K562 (cell line): ENCODE measurements at regions not wholly inside any gene's neighbourhood (a gene's known extent, or its start where the extent isn't known, plus 50 kb on each side); places are given as distances from the start of the nearest gene placed in this dataset.

ENCODE experiments used
- ATAC-seq: fragments of 200-7000 bp; cut with Tn5 transposase; 3 replicates; pipeline ENCODE4 v1.9.1; 2020; ENCODE audit warnings: moderate library complexity
- BruUV-seq: library from RNA; stranded (reverse); fragments of 400-500 nt; replicated peaks from 2 replicates; lab custom pipeline; 2021; lab: Mats Ljungman, UMichigan
- CTCF ChIA-PET: fragments of 300-600 bp; formaldehyde crosslinking; extraction: SDS; loops from one replicate; lab custom pipeline; 2021; ENCODE audit warnings: low intra/inter-chr PET ratio; lab: Yijun Ruan, JAX
- POLR2A ChIA-PET: fragments of 300-600, 350-650 bp; sonication (Branson Sonifier 250); formaldehyde crosslinking; extraction: SDS; loops from one replicate; lab custom pipeline; 2021; ENCODE audit warnings: antibody characterized with exemption, inconsistent platforms; lab: Yijun Ruan, JAX
- DNase-seq, 4 experiments: peaks; one replicate each; pipeline versions ENCODE4 v3.0.0 to v3.0.0-alpha.2; 2011 to 2018; ENCODE audit warnings: low spot score in 3 of 4, mixed read lengths in 3 of 4; ENCODE audit errors: extremely low read depth in 1 of 4
- FAIRE-seq: peaks from 2 replicates; lab custom pipeline; 2011; peaks lifted over from hg19 to GRCh38; lab: Jason Lieb, UNC
- H2AFZ ChIP-seq: 2 replicates; pipeline ENCODE4 v1.6.0; 2011; ENCODE audit warnings: low read depth, low read length, control low read depth, inconsistent platforms
- H3K27ac ChIP-seq: fragments of 200-600 bp; 3 replicates; pipeline ENCODE4 v1.8.0; 2011; ENCODE audit warnings: low read depth, mild to moderate bottlenecking, control low read depth, inconsistent platforms, low read length, moderate library complexity, mixed read lengths; ENCODE audit errors: extremely low read depth
- H3K27me3 ChIP-seq, 2 experiments: fragments of 300-600 bp in 1 of 2; 2 replicates in 1 of 2; 3 replicates in 1 of 2; pipeline versions ENCODE4 v1.6.0 to v1.8.0; 2011; ENCODE audit warnings: inconsistent platforms in 2 of 2, low read length in 2 of 2, mild to moderate bottlenecking in 1 of 2, mixed read lengths in 1 of 2, moderate library complexity in 1 of 2; ENCODE audit not compliant: control insufficient read depth in 2 of 2, insufficient read depth in 2 of 2
- H3K36me3 ChIP-seq: fragments of 300-600 bp; 3 replicates; pipeline ENCODE4 v1.8.0; 2011; ENCODE audit warnings: mild to moderate bottlenecking, low read length, inconsistent platforms; ENCODE audit not compliant: control insufficient read depth, insufficient read depth
- H3K4me1 ChIP-seq, 2 experiments: fragments of 200-600 bp in 1 of 2; replicated peaks in 1 of 2; 2 replicates in 1 of 2; 3 replicates in 1 of 2; pipeline versions ENCODE4 v1.5.1 to v1.8.0; 2011; ENCODE audit warnings: inconsistent platforms in 2 of 2, low read length in 2 of 2, mild to moderate bottlenecking in 1 of 2, mixed read lengths in 1 of 2, moderate library complexity in 1 of 2; ENCODE audit not compliant: control insufficient read depth in 2 of 2, insufficient read depth in 2 of 2
- H3K4me2 ChIP-seq: 2 replicates; pipeline ENCODE4 v1.6.1; 2011; ENCODE audit warnings: low read length, control low read depth, inconsistent platforms, mixed read lengths; ENCODE audit not compliant: insufficient read depth
- H3K4me3 ChIP-seq: fragments of 200-600 bp; sonication (generic), shearing (Covaris generic); 2 replicates; pipeline ENCODE4 v1.5.1; 2016; ENCODE audit warnings: control low read depth, inconsistent platforms
- H3K79me2 ChIP-seq: fragments of 200-600 bp; 3 replicates; pipeline ENCODE4 v1.8.0; 2011; ENCODE audit warnings: low read length, inconsistent platforms; ENCODE audit not compliant: control insufficient read depth, insufficient read depth
- H3K9ac ChIP-seq, 2 experiments: 2 replicates each; pipeline versions ENCODE4 v1.6.0 to v1.6.1; 2011; ENCODE audit warnings: low read depth in 2 of 2, low read length in 2 of 2, control low read depth in 1 of 2, inconsistent platforms in 1 of 2, mild to moderate bottlenecking in 1 of 2, mixed read lengths in 1 of 2; ENCODE audit not compliant: insufficient read depth in 1 of 2
- H3K9me1 ChIP-seq: one replicate; pipeline ENCODE4 v1.6.0; 2011; ENCODE audit warnings: inconsistent platforms, mild to moderate bottlenecking, low read length, moderate library complexity; ENCODE audit not compliant: control insufficient read depth, insufficient read depth
- H3K9me3 ChIP-seq: replicated peaks from 2 replicates; pipeline ENCODE4 v1.5.1; 2011; ENCODE audit warnings: low read depth, low read length, inconsistent platforms; ENCODE audit not compliant: control insufficient read depth, insufficient read depth
- H4K20me1 ChIP-seq: replicated peaks from 2 replicates; pipeline ENCODE4 v1.6.1; 2011; ENCODE audit warnings: low read length, inconsistent platforms, mixed read lengths; ENCODE audit not compliant: control insufficient read depth, insufficient read depth
- NELFE ChIP-seq: IDR thresholded peaks from 2 replicates; pipeline ENCODE4 v1.6.1; 2011; ENCODE audit warnings: mild to moderate bottlenecking; ENCODE audit not compliant: insufficient read depth, insufficient read length
- NFIC ChIP-seq: fragments of 450-650 bp; IDR thresholded peaks from 2 replicates; pipeline ENCODE4 v1.6.1; 2017; ENCODE audit warnings: mild to moderate bottlenecking, inconsistent platforms
- ZNF239 ChIP-seq: fragments of 250-450 bp; sonication (Bioruptor Pico); IDR thresholded peaks from 2 replicates; pipeline ENCODE4 v1.4.0; 2020; ENCODE audit warnings: mild to moderate bottlenecking
- ZNF740 ChIP-seq, 3 experiments: fragments of 200-800 bp in 1 of 3; sonication (Bioruptor generic) in 1 of 3; sonication (generic) in 1 of 3; formaldehyde crosslinking in 1 of 3; IDR thresholded peaks; 2 replicates each; pipeline versions ENCODE4 v1.6.1 to v1.8.0; 2016 to 2022; ENCODE audit warnings: mild to moderate bottlenecking in 2 of 3, missing compliant biosample characterization in 2 of 3, missing genetic modification characterization in 2 of 3, missing genetic modification reagents in 1 of 3
- WGBS: fragments of 100-300 bp; shearing (Covaris generic); methylation state at CpG from one replicate; pipeline ENCODE4 v1.1.6; 2016; ENCODE audit warnings: low coverage, mixed read lengths; ENCODE audit not compliant: insufficient coverage; ENCODE audit errors: missing lambda C conversion rate; 5-methylcytosine and 5-hydroxymethylcytosine counted together
- in situ Hi-C: fragments of 300-500 bp; cut with MboI; formaldehyde crosslinking; loops from 4 replicates; pipeline ENCODE4 v1.15.0; 2018; ENCODE audit warnings: inconsistent platforms, mixed read lengths
- intact Hi-C: fragments of 100-400 bp; cut with micrococcal nuclease; formaldehyde crosslinking; loops from 2 replicates; pipeline ENCODE4 v1.14.2; 2022

DNA sequence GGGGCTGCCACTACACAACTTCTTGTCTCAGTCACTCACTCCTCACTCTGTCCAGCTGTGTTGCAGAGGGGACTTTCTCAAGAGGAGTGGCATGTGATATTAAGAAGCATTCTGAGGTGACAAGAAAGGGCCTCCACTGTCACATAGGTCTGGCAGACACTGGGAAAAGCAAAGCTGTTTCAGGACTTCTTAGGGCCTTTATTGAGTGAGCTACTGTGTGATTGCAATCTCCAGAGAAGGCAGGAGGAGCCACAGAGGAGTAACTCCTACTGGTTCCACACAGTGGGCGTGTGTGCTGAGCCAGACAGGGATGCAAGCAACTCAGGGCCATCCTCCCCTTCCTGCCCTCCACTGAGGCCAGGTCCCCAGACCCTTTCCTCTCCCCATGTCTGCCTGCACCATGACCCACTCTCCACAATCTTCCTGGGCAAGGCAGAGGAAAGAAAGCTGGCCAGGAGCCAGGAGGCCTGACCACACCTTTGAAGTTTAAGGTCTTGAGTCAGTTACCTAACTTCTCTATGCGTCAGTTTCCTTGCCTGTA is 262.0 kb upstream of the ZMIZ1 start:
- no peaks in the 10 kb centered on the region for H3K4me1 ChIP-seq
- ATAC-seq, result peak; percentile 63; the same call in 2 of the 3 replicates
- H3K27ac ChIP-seq, result no peak overlapping the region
- ChIA-PET CTCF (no interaction called here), POLR2A (interaction anchor here (0.8 kb wide), 1 partner anchor 389 kb away, joined by 5 read pairs; no protein-coding TSS in a partner anchor)
- no peak overlapping the region for H2AFZ ChIP-seq
- intact Hi-C loops (no loop called here), in situ Hi-C loops (no loop called here)
- 0 out of 2 replicates have a peak, but pooled peaks cover 4% of the 10 kb centered on the region for H4K20me1 ChIP-seq
- no peak overlapping the region for H3K9ac ChIP-seq
- no peaks in the 10 kb centered on the region for H3K9me1 ChIP-seq
- no peaks in the 10 kb centered on the region for H3K79me2 ChIP-seq
- peaks cover 5 to 39% of the 10 kb centered on the region in 2 experiments; a peak in 3 of 5 replicates for H3K27me3 ChIP-seq
- H3K4me2 ChIP-seq, result no peak overlapping the region
- FAIRE-seq, result no peak
- H3K9me3 ChIP-seq, result no peaks in the 10 kb centered on the region
- TF ChIP-seq ZNF239 (CRISPR knock-in tag), result peak; percentile 85
- TF ChIP-seq NFIC, result peak; percentile 62
- no peak for TF ChIP-seq NELFE
- no peak for TF ChIP-seq ZNF740 (CRISPR knock-in tag; IDR thresholded peaks at IDR 0.05)
- TF ChIP-seq ZNF740 (tag; IDR thresholded peaks at IDR 0.05), result no peak
- no peaks in the 10 kb centered on the region for H3K36me3 ChIP-seq
- H3K4me3 ChIP-seq, result no peak overlapping the region
- 0% methylated on average over 2 of the region's 2 CpGs for WGBS
- DNase-seq, result no peak
- no TSS peak for BruUV-seq
